ENCODE measurements at regions not wholly inside any gene's neighbourhood (a gene's known extent, or its start where the extent isn't known, plus 50 kb on each side); places are given as distances from the start of the nearest gene placed in this dataset.

DNA sequence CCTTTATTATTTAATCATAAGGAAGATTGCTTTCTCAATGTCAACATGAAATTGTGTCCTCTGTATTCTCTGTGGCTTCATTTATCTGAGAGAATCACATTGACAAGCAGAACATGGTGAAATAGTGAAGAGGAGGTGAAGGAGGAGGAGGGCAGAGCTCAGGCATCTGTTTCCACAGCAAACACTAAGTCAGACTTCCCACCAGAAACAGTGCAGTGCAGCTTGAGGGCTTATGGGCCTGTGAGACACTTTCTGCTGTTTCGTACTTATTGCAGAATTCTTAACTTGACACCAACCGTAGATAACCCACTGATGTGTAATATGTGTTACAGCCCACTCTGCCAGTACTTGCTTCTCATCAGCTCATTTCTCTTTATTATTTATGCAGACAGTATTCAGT, 386.3 kb downstream of the DIRAS2 start:
- H3K4me3 ChIP-seq (ENCODE audit: low read length), result no peak overlapping the region
- no peak overlapping the region for H3K27ac ChIP-seq (ENCODE audit: low read length)
- no CpG with 5 or more reads among the region's 2 CpGs for WGBS (ENCODE audit: insufficient coverage, insufficient read length)
- no peak for DNase-seq (ENCODE audit: low read depth, low spot score)
- H3K4me1 ChIP-seq (ENCODE audit: control insufficient read depth, insufficient read depth, low read length), result peaks cover 3% of the 10 kb centered on the region; the same call in 1 of the 2 replicates
- no peaks in the 10 kb centered on the region for H3K9me3 ChIP-seq (ENCODE audit: control insufficient read depth, insufficient read depth, low read length)
- no peaks in the 10 kb centered on the region for H3K27me3 ChIP-seq (ENCODE audit: control insufficient read depth, insufficient read depth, low read length)
- no peaks in the 10 kb centered on the region for H3K36me3 ChIP-seq (ENCODE audit: control insufficient read depth, insufficient read depth, low read length)

DNA sequence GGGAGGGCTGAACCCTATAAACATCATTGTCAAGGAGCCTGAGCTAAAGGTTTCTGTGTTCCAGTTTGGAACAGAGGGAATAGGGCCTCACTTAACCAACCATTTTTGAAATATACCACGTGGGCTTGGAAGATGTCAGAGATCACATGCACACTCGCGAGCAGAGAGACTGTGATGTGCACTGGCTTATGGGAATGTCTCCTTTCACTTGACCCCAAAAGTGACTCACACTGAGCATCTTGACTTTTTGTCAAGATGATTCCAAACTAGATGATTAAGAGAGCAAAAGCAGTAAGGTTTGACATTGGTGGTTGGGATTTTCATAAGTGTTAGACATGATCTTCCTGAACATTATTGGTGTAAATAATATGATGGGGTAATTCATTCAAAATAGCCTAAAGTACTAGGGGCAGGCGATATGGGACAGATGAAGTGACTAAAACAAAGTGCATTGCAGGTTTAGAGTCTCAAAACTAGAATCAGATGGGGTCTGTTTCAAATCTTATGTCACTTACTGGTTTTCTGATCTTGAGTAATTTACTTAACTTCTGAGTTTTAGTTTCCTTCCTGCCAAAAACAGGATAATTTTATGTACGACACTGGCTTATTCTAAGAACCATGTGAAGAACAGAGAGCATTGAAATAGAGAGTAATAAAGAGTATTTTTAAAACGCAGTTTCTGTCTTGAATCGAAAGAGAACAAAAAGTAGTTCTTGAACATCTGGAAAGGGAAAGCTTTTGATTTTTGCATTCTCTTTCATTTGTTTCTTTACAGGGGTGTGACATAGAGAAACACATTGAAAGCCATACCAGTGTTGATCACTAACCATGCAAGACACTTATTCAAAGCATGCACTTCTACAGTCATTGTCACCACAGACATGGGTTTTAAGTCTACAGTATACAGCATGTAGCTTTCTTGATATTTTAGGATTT, 383.0 kb downstream of the DIRAS2 start:
- Histone ChIP-seq H3K4me3 (ENCODE audit: low read length) (no peak overlapping the region), H3K9me3 (ENCODE audit: control insufficient read depth, insufficient read depth, low read length) (no peaks in the 10 kb centered on the region), H3K4me1 (ENCODE audit: control insufficient read depth, insufficient read depth, low read length) (peaks cover 3% of the 10 kb centered on the region; the same call in 1 of the 2 replicates), H3K27me3 (ENCODE audit: control insufficient read depth, insufficient read depth, low read length) (no peaks in the 10 kb centered on the region), H3K27ac (ENCODE audit: low read length) (no peak overlapping the region), H3K36me3 (ENCODE audit: control insufficient read depth, insufficient read depth, low read length) (no peaks in the 10 kb centered on the region)
- DNase-seq (ENCODE audit: low read depth, low spot score), result no peak
- no CpG with 5 or more reads among the region's 7 CpGs for WGBS (ENCODE audit: insufficient coverage, insufficient read length)

DNA sequence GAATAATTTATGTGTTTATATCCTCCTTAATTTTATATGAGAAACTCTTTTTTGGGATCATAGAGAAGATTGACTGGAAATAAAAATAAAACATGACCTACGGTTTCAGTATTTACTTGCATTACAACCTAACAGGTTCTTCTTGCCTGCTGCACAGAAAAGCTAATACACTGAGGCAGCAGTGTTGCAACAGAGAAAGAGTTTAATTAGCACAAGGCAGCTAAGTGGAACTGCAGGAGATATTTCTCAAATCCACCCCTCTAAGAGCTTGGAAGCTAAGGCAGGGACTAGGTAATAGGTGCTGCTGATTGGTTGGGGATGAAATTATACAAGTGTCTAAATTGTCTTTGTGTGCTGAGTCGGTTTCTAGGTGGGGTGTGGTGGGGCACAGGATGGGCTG, 380.9 kb downstream of the DIRAS2 start:
- DNase-seq (ENCODE audit: low read depth, low spot score), result no peak
- no peaks in the 10 kb centered on the region for H3K36me3 ChIP-seq (ENCODE audit: control insufficient read depth, insufficient read depth, low read length)
- no peaks in the 10 kb centered on the region for H3K27me3 ChIP-seq (ENCODE audit: control insufficient read depth, insufficient read depth, low read length)
- no peak overlapping the region for H3K4me3 ChIP-seq (ENCODE audit: low read length)
- peaks cover 3% of the 10 kb centered on the region; the same call in 1 of the 2 replicates for H3K4me1 ChIP-seq (ENCODE audit: control insufficient read depth, insufficient read depth, low read length)
- no peaks in the 10 kb centered on the region for H3K9me3 ChIP-seq (ENCODE audit: control insufficient read depth, insufficient read depth, low read length)
- no peak overlapping the region for H3K27ac ChIP-seq (ENCODE audit: low read length)
- WGBS (ENCODE audit: insufficient coverage, insufficient read length), result no CpG with 5 or more reads among the region's 2 CpGs

DNA sequence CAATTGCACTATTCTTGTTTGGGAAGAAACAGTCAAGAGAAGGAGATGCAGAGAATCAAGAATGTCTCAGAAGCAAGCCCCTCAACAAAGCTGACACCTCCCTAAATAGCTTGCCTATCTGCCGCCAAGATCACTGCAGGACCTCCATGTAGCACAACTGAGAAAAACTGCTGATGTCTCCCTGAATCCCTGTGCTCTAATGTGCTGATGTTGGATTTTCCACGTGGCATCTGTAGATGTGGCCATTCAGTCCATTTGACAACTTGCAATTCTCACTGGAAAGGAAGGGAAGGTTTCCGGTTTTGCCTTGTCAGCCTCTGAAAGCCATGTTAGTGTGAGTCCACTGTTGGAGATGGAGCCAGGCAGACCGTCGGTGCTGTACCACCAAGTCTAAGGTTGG, 374.0 kb downstream of the DIRAS2 start:
- no peaks in the 10 kb centered on the region for H3K4me1 ChIP-seq (ENCODE audit: control insufficient read depth, insufficient read depth, low read length)
- H3K4me3 ChIP-seq (ENCODE audit: low read length), result no peak overlapping the region
- no peak for DNase-seq (ENCODE audit: low read depth, low spot score)
- no peaks in the 10 kb centered on the region for H3K9me3 ChIP-seq (ENCODE audit: control insufficient read depth, insufficient read depth, low read length)
- WGBS (ENCODE audit: insufficient coverage, insufficient read length), result no CpG with 5 or more reads among the region's 5 CpGs
- no peaks in the 10 kb centered on the region for H3K36me3 ChIP-seq (ENCODE audit: control insufficient read depth, insufficient read depth, low read length)
- no peak overlapping the region for H3K27ac ChIP-seq (ENCODE audit: low read length)
- no peaks in the 10 kb centered on the region for H3K27me3 ChIP-seq (ENCODE audit: control insufficient read depth, insufficient read depth, low read length)

DNA sequence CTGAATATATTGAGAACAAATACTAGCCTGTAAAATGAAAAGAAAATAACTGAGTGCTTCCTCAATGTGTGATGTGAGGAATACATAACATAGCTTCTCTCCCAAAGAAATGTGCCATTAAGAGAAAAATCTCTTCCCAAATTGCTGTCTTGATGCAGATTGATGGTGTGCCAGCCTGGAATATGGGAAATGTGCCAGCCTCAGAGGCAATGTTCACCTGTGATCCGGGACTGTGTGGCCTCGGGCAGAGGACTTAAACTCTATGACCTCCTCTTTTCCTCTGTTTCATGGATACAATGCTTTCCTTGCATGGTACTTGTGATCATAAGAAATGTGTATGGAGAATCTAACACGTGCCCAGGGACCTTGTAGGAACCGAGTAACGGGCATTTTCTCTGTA, 370.9 kb downstream of the DIRAS2 start:
- DNase-seq (ENCODE audit: low read depth, low spot score), result no peak
- no CpG with 5 or more reads among the region's 5 CpGs for WGBS (ENCODE audit: insufficient coverage, insufficient read length)
- no peaks in the 10 kb centered on the region for H3K27me3 ChIP-seq (ENCODE audit: control insufficient read depth, insufficient read depth, low read length)
- no peaks in the 10 kb centered on the region for H3K9me3 ChIP-seq (ENCODE audit: control insufficient read depth, insufficient read depth, low read length)
- no peak overlapping the region for H3K4me3 ChIP-seq (ENCODE audit: low read length)
- no peaks in the 10 kb centered on the region for H3K36me3 ChIP-seq (ENCODE audit: control insufficient read depth, insufficient read depth, low read length)
- H3K27ac ChIP-seq (ENCODE audit: low read length), result no peak overlapping the region
- H3K4me1 ChIP-seq (ENCODE audit: control insufficient read depth, insufficient read depth, low read length), result no peaks in the 10 kb centered on the region

DNA sequence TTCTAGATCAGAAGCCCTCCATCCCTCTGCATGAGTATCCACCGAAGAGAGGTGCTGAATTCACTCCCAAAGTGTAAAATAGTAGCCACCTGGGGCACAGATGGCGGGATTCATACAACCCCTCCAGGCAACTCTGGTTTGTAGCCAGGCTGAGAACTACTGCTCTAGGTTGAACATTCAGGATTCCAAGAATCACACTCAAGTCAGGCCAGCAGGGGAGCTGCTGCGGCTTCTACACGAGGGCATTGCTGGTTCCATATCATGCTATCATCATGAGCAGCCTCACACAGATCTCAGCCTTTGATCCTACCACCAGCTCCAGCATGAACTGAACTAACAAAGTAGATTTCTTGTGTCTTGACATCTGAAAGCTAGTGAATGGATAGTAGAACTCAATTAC, 367.9 kb downstream of the DIRAS2 start:
- no CpG with 5 or more reads among the region's 4 CpGs for WGBS (ENCODE audit: insufficient coverage, insufficient read length)
- H3K4me3 ChIP-seq (ENCODE audit: low read length), result no peak overlapping the region
- DNase-seq (ENCODE audit: low read depth, low spot score), result no peak
- no peaks in the 10 kb centered on the region for H3K9me3 ChIP-seq (ENCODE audit: control insufficient read depth, insufficient read depth, low read length)
- H3K4me1 ChIP-seq (ENCODE audit: control insufficient read depth, insufficient read depth, low read length), result no peaks in the 10 kb centered on the region
- no peak overlapping the region for H3K27ac ChIP-seq (ENCODE audit: low read length)
- no peaks in the 10 kb centered on the region for H3K27me3 ChIP-seq (ENCODE audit: control insufficient read depth, insufficient read depth, low read length)
- no peaks in the 10 kb centered on the region for H3K36me3 ChIP-seq (ENCODE audit: control insufficient read depth, insufficient read depth, low read length)

DNA sequence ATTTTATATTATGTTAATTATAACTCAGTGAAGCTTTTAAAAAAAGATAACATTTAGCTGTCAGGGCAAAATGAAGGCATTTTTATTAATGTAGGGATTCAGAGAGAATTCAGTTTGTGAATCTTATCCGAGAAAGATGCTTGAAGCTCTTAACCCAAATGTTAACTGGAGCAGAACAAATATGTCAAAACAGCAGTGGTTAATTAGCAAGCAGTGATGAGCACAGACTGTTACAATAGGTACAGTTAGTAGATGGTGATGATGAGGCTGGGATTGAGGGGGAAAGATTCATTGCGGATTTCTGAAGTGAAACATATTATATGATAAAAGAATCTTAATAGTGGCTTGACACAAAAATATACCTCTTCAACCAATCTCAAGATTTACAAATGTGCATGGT, 356.7 kb downstream of the DIRAS2 start:
- no peaks in the 10 kb centered on the region for H3K9me3 ChIP-seq (ENCODE audit: control insufficient read depth, insufficient read depth, low read length)
- H3K4me1 ChIP-seq (ENCODE audit: control insufficient read depth, insufficient read depth, low read length), result no peaks in the 10 kb centered on the region
- no CpG with 5 or more reads among the region's 2 CpGs for WGBS (ENCODE audit: insufficient coverage, insufficient read length)
- H3K4me3 ChIP-seq (ENCODE audit: low read length), result no peak overlapping the region
- H3K27me3 ChIP-seq (ENCODE audit: control insufficient read depth, insufficient read depth, low read length), result no peaks in the 10 kb centered on the region
- no peak overlapping the region for H3K27ac ChIP-seq (ENCODE audit: low read length)
- H3K36me3 ChIP-seq (ENCODE audit: control insufficient read depth, insufficient read depth, low read length), result no peaks in the 10 kb centered on the region
- DNase-seq (ENCODE audit: low read depth, low spot score), result no peak

DNA sequence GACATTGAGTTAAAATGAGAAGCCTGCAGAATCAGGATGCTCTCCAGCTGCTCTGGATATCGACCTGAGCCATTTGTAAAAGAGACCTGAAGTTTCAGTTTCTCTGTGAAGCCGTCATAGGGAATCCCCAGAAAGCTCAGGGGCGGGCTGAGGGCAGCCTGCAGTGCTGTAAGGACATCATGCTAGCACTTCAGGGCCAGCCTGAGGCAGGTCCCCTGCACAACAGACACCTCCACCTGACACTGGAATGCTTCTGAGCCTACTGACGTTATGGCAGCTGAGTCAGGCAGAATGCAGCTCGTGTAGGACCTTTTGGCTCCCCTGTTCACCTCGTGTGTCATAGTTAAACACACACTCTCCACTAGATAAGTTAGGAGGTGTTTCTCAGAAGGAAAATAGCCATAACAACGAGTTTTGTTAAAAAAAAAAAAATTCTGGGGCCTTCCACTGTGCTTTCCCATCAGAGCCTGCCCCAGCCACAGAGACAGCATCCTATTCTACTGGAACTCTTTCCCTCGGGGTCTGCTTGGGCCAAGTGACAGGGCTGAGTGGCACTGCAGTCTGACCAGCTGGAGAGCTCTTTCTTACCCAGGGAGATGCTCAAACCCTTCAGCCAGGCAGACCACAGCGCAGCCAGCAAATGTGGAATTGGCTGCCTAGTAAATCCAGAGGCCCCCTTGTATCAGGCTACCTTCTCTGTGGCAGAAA, 354.9 kb downstream of the DIRAS2 start:
- no peak overlapping the region for H3K4me3 ChIP-seq (ENCODE audit: low read length)
- H3K27me3 ChIP-seq (ENCODE audit: control insufficient read depth, insufficient read depth, low read length), result no peaks in the 10 kb centered on the region
- H3K9me3 ChIP-seq (ENCODE audit: control insufficient read depth, insufficient read depth, low read length), result no peaks in the 10 kb centered on the region
- no CpG with 5 or more reads among the region's 9 CpGs for WGBS (ENCODE audit: insufficient coverage, insufficient read length)
- H3K27ac ChIP-seq (ENCODE audit: low read length), result no peak overlapping the region
- no peaks in the 10 kb centered on the region for H3K4me1 ChIP-seq (ENCODE audit: control insufficient read depth, insufficient read depth, low read length)
- H3K36me3 ChIP-seq (ENCODE audit: control insufficient read depth, insufficient read depth, low read length), result no peaks in the 10 kb centered on the region
- DNase-seq (ENCODE audit: low read depth, low spot score), result no peak

DNA sequence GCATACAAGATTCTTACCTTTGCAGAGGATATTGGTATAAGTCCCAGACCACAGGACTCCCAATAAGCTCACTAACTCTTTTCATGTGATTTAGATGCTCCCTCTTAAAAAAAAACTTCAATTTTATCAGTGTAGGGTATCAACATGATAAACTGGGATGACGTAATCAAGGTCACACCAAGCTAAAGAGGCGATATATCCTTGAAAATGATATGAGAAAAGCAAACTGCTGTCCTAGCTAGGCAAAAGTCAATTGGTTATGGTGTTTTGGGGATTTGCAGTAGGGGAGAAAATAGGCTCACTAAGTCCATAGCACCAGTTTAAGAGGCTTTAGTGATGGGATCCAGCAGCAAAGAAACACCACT, 354.4 kb downstream of the DIRAS2 start:
- Histone ChIP-seq H3K36me3 (ENCODE audit: control insufficient read depth, insufficient read depth, low read length) (no peaks in the 10 kb centered on the region), H3K27ac (ENCODE audit: low read length) (no peak overlapping the region), H3K4me1 (ENCODE audit: control insufficient read depth, insufficient read depth, low read length) (no peaks in the 10 kb centered on the region), H3K9me3 (ENCODE audit: control insufficient read depth, insufficient read depth, low read length) (no peaks in the 10 kb centered on the region), H3K27me3 (ENCODE audit: control insufficient read depth, insufficient read depth, low read length) (no peaks in the 10 kb centered on the region), H3K4me3 (ENCODE audit: low read length) (no peak overlapping the region)
- no peak for DNase-seq (ENCODE audit: low read depth, low spot score)
- WGBS (ENCODE audit: insufficient coverage, insufficient read length), result no CpG with 5 or more reads among the region's 2 CpGs

DNA sequence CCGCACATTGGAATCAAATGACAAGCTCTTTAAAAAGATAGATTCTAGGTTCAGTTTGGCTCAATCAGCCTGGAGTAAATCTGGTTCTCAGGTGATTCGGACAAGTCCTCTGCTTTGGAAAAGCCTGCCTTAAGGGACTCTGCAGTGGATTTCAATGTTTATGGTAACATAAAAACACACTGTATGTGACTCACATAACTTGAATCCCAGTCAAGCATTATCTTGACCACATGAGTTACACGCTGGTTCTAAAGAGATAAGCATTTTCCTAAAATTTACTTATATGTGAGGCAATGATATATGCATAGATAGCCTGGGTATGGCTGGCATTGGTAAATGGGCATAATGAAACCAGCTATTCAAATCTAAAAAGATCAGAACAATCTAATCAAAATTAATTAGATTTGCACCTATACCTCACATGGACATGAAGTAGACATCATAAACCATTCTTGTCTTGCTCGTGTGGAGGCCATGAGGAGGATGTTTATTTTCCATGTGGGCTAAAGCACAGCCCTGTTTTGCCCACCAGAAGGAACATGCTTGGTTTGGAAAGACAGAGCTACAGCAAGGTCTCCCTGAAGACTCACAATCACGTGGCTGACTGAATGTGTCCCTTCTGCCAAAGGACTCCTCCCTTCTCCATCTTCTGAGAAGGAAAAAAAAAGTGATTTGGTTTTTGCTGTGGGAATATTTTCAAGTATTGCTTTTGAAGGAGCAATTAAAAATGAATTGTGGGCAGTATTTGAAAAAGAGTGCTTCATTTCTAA, 351.7 kb downstream of the DIRAS2 start:
- DNase-seq (ENCODE audit: low read depth, low spot score), result no peak
- Histone ChIP-seq H3K27me3 (ENCODE audit: control insufficient read depth, insufficient read depth, low read length) (no peaks in the 10 kb centered on the region), H3K27ac (ENCODE audit: low read length) (no peak overlapping the region), H3K36me3 (ENCODE audit: control insufficient read depth, insufficient read depth, low read length) (no peaks in the 10 kb centered on the region), H3K4me1 (ENCODE audit: control insufficient read depth, insufficient read depth, low read length) (no peaks in the 10 kb centered on the region), H3K4me3 (ENCODE audit: low read length) (no peak overlapping the region), H3K9me3 (ENCODE audit: control insufficient read depth, insufficient read depth, low read length) (no peaks in the 10 kb centered on the region)
- WGBS (ENCODE audit: insufficient coverage, insufficient read length), result no CpG with 5 or more reads among the region's 5 CpGs
